IgD-negative memory B cell (primary cell): ENCODE measurements at regions not wholly inside any gene's neighbourhood (a gene's known extent, or its start where the extent isn't known, plus 50 kb on each side); places are given as distances from the start of the nearest gene placed in this dataset.
"Not testable (repeated sequence)": the region's sequence is repeated elsewhere in the genome, so short reads cannot be mapped to it uniquely, and the experiment has no call there.

Experiments
- H3K27ac Mint-ChIP-seq, 3 donors: one replicate each; pipeline ENCODE4 v1.8.0; 2020 to 2022; ENCODE audit warnings: mild to moderate bottlenecking in 3 of 3, mixed read lengths in 3 of 3, moderate library complexity in 1 of 3
- H3K27me3 Mint-ChIP-seq: one replicate; pipeline ENCODE4 v1.8.0; 2021; ENCODE audit warnings: mixed read lengths
- H3K36me3 Mint-ChIP-seq: one replicate; pipeline ENCODE4 v1.8.0; 2020; ENCODE audit warnings: mild to moderate bottlenecking, mixed read lengths
- H3K4me1 Mint-ChIP-seq, 3 donors: one replicate each; pipeline ENCODE4 v1.8.0; 2020 to 2022; ENCODE audit warnings: mixed read lengths in 3 of 3, mild to moderate bottlenecking in 1 of 3
- H3K4me3 Mint-ChIP-seq, 4 donors: one replicate each; pipeline ENCODE4 v1.8.0; 2020 to 2022; ENCODE audit warnings: mild to moderate bottlenecking in 4 of 4, mixed read lengths in 4 of 4, moderate library complexity in 3 of 4
- H3K9me3 Mint-ChIP-seq, 3 donors: one replicate each; pipeline ENCODE4 v1.8.0; 2020 to 2021; ENCODE audit warnings: mixed read lengths in 3 of 3, mild to moderate bottlenecking in 1 of 3

DNA sequence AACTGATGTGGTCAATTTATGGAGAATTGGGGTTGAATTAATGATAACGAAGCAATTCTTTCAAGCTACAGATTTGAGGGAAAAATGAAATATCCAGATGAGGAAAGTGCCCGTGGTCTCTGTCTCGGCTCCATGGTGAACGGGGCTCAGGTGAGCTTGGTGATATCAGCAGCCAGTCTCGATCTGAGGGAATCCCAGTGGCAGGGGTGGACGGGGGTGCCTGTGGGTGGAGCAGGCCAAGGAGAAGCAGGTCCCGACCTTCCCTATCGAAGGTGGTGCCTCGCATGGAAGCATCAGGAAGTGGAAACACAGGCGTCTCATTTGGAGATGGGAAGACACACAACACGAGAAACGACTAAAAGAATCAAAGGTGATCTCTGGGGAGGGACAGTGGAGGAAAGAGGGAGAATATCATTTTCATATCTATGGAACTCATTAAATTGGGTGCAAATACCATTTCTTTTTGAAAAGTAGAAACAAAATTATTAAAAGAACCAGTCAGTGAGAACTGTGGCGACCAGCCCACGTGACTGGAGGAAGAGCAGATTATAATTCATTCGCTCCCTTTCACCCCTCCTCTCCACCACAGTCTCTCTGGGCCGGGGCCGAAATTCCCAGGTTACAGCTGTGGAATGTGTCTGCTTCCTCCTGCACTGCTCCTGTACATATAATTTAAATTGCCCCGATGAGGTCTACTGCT lies 354.3 kb upstream of the SFSWAP start:
- Mint-ChIP-seq H3K9me3 (peaks cover 0 to 7% (median 5%) of the 10 kb centered on the region in 3 donors), H3K27ac (no peak overlapping the region), H3K27me3 (peaks cover 7% of the 10 kb centered on the region), H3K36me3 (peaks cover 2% of the 10 kb centered on the region), H3K4me1 (peaks cover 0 to 1% (median 0%) of the 10 kb centered on the region in 3 donors), H3K4me3 (no peak overlapping the region)

GRCh38 chr12:131357185-131357747 lies 353.6 kb upstream of the SFSWAP start:
- Mint-ChIP-seq H3K4me3 (no peak overlapping the region), H3K4me1 (peaks cover 0 to 1% (median 0%) of the 10 kb centered on the region in 3 donors), H3K27ac (no peak overlapping the region), H3K9me3 (peaks cover 0 to 7% (median 0%) of the 10 kb centered on the region in 3 donors), H3K27me3 (peaks cover 7% of the 10 kb centered on the region), H3K36me3 (peaks cover 1% of the 10 kb centered on the region)

DNA sequence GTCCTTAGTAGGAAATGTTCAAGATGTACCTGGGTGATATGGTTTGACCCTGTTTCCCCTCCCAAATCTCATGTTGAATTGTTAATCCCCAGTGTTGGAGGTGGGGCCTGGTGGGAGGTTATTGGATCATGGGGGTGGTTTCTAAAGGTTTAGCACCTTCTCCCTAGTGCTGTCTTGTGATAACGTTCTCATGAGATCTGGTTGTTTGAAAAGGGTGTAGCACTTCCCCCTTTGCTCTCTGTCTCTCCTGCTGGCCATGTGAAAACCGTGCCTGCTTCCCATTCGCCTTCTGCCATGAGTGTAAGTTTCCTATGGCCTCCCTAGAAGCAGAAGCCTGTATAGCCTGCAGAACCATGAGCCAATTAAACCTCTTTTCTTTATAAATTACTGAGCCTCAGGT lies 353.0 kb upstream of the SFSWAP start:
- Mint-ChIP-seq H3K27me3 (peaks cover 7% of the 10 kb centered on the region), H3K36me3 (peaks cover 1% of the 10 kb centered on the region), H3K27ac (no peak overlapping the region), H3K4me1 (peaks cover 0 to 1% (median 0%) of the 10 kb centered on the region in 3 donors), H3K4me3 (no peak overlapping the region), H3K9me3 (peaks cover 0 to 5% (median 0%) of the 10 kb centered on the region in 3 donors)

GRCh38 chr12:131362291-131363211 lies 348.3 kb upstream of the SFSWAP start:
- no peak overlapping the region for H3K4me3 Mint-ChIP-seq

DNA sequence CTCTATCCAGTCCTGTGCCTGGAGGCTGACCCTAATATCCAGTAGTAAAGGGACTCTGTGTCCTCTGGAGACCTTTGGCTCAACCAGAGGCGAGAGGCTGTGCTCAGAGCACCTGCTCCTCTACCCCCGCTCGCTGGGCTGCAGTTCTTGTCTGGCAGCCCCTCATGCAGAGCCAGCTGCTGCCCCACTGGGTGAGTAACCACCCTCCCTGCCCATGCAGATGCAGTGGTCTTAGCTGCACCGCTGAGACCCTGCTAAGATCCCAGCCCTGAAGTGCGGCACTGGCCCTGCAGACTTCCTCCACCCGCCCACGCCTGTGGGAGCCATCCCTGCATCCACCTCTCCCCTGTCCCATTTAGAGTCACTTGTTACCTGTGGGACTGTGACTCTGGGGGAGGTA lies 347.5 kb upstream of the SFSWAP start:
- H3K27ac Mint-ChIP-seq, result no peak overlapping the region
- H3K27me3 Mint-ChIP-seq, result peaks cover 7% of the 10 kb centered on the region
- H3K36me3 Mint-ChIP-seq, result no peaks in the 10 kb centered on the region
- H3K9me3 Mint-ChIP-seq, result peaks cover 0 to 6% (median 4%) of the 10 kb centered on the region in 3 donors
- no peaks in the 10 kb centered on the region for H3K4me1 Mint-ChIP-seq
- no peak overlapping the region for H3K4me3 Mint-ChIP-seq

More at GRCh38 chr12:131362291-131363211, 348.3 kb upstream of the SFSWAP start:
- H3K4me1 Mint-ChIP-seq, result no peaks in the 10 kb centered on the region
- peaks cover 8% of the 10 kb centered on the region for H3K27me3 Mint-ChIP-seq
- H3K9me3 Mint-ChIP-seq, result peaks cover 0 to 6% (median 4%) of the 10 kb centered on the region in 3 donors
- H3K36me3 Mint-ChIP-seq, result no peaks in the 10 kb centered on the region
- no peak overlapping the region for H3K27ac Mint-ChIP-seq

DNA sequence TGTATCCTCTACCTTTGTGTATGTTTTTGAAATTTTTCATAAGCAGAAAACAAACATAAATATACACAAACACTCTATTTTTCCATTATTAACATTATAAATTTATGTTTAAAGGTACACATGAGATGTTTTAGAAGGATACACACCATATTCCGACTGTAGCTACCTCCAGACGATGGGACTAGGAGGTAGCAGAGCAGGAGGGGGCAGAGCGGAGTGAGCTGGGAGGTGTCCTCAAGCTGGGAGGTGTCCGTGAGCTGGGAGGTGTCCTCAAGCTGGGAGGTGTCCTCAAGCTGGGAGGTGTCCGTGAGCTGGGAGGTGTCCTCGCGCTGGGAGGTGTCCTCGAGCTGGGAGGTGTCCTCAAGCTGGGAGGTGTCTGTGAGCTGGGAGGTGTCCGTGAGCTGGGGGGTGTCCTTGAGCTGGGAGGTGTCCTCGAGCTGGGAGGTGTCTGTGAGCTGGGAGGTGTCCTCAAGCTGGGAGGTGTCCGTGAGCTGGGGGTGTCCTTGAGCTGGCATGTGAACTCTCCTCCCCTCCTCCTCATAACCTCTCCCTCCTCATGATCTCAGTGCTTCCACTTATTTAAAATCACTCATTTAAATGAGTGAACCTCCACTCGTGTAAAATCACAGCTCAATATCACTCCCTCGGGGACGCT lies 346.9 kb upstream of the SFSWAP start:
- Mint-ChIP-seq H3K27ac (no peak overlapping the region), H3K27me3 (peaks cover 7% of the 10 kb centered on the region), H3K4me3 (no peak overlapping the region), H3K4me1 (no peaks in the 10 kb centered on the region), H3K9me3 (peaks cover 0 to 6% (median 4%) of the 10 kb centered on the region in 3 donors), H3K36me3 (no peaks in the 10 kb centered on the region)

DNA sequence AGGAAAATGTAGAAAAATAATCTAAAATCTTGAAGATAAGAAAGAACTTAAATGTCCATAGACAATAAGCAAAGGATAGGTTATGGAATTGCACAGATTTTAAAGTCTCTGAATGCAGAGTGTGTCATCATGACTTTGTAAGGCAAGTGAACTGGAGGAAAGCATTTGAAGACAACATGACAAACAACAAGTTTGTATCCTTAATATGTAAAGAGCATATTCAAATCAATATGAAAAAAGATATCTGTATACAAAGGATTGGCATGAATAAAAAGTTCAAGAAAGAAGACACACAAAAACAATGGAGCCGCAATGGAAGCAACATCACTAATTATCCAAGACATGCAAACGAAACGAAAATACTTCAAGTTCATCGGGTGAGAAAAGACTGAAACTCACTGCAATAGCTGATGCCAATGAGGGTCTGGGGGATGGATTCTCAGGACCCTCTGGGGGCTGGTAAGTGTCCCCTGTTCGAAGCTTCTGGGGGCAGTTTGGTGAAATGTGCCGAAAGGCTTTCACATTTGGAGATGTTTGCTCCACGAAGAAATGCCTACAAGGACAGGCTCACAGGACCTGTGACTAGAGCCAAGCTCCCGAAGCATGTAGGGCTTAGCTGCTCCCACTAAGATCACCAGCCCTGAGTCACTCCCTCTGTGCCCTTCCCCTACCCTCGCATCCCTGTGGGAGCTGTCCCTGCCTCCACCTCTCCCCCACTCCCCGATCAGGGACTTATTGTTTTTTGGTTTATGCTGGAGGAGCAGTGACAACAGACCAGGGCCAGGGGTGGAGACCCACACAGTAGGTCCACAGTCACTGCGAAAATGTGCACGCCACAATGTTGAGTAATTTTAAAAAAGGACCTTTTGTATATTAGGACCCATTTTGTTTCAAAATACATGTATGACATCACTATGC lies 345.7 kb upstream of the SFSWAP start:
- Mint-ChIP-seq H3K36me3 (peaks cover 1% of the 10 kb centered on the region), H3K27me3 (peaks cover 4% of the 10 kb centered on the region), H3K4me3 (no peak overlapping the region), H3K27ac (no peak overlapping the region), H3K4me1 (no peaks in the 10 kb centered on the region), H3K9me3 (peaks cover 0 to 4% (median 2%) of the 10 kb centered on the region in 3 donors)

GRCh38 chr12:131365821-131366260 lies 345.0 kb upstream of the SFSWAP start:
- no peaks in the 10 kb centered on the region for H3K4me1 Mint-ChIP-seq
- peaks cover 4% of the 10 kb centered on the region for H3K27me3 Mint-ChIP-seq
- H3K27ac Mint-ChIP-seq, result no peak overlapping the region
- H3K36me3 Mint-ChIP-seq, result peaks cover 1% of the 10 kb centered on the region
- no peak overlapping the region for H3K4me3 Mint-ChIP-seq
- peaks cover 0 to 4% (median 2%) of the 10 kb centered on the region in 3 donors for H3K9me3 Mint-ChIP-seq

DNA sequence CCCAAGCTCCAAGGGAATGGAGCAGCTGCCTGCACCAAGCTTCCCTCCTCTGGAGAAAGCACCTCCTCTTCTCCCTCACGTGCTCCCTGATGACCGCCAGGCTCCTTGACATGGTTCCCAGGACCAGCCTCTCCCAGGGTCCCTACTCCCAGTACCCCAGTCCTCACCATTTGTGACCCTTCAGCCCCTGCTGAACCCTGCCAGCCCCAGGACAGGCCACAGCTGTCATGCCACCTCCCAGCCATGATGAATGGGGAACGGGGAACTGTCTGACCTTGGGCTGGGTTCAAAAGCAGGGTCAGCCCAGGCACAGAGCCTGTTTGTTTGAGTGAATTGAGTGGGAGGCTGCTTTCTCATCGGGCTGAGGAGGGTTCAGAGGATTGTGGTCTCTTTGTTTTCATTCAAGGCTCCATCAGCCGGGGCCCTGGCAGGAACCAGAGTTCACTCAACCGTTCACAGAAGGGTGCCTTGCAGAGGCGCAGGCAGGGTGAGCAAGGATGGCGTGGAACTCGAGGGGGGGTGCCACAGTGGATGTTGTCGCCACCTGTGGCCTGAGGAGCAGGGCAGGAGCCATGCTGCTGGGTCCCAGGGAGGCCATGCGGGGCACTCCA lies 344.5 kb upstream of the SFSWAP start:
- Mint-ChIP-seq H3K36me3 (peaks cover 1% of the 10 kb centered on the region), H3K4me1 (no peaks in the 10 kb centered on the region), H3K9me3 (peaks cover 0 to 4% (median 2%) of the 10 kb centered on the region in 3 donors), H3K27ac (no peak overlapping the region), H3K27me3 (peaks cover 4% of the 10 kb centered on the region), H3K4me3 (no peak overlapping the region)

GRCh38 chr12:131367067-131367982 lies 343.6 kb upstream of the SFSWAP start:
- H3K4me3 Mint-ChIP-seq, H3K4me1 Mint-ChIP-seq, H3K9me3 Mint-ChIP-seq, H3K27ac Mint-ChIP-seq, H3K27me3 Mint-ChIP-seq, H3K36me3 Mint-ChIP-seq: not testable (repeated sequence)

DNA sequence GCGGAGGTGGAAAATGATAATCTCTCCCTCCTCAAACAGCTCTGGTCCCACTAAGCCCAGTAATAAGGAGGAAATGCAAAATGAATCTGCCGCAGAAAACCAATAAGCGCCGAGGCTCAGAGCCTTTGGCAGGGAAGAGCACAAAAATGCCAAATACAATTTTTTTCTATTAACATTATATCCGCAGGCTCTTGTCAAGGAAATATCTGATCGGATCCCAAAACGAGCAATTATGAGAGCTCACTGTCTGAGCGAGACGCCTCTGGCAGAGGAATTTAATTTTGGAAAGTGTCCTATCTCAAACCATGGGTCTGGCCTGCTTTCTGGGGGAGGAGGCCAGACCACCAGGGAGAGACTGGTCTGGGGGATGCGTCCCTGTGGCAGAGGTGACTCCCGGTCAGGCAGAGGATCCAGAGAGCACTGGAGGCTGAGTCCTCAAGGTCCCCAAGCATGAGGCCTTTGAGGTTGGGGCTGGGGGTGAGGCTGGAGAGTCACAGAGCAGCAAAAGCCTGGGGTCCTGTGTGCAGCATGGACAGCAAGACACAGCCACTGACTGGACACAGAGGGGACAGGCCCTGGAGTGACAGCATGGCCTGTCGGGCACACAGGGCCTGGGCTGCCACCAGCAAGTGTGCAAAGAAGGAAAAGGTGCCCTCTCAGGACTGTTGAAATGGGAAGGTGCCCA lies 342.8 kb upstream of the SFSWAP start:
- no peak overlapping the region for H3K27ac Mint-ChIP-seq
- peaks cover 4% of the 10 kb centered on the region for H3K27me3 Mint-ChIP-seq
- H3K4me1 Mint-ChIP-seq, result no peaks in the 10 kb centered on the region
- peaks cover 0 to 4% (median 0%) of the 10 kb centered on the region in 3 donors for H3K9me3 Mint-ChIP-seq
- peaks cover 1% of the 10 kb centered on the region for H3K36me3 Mint-ChIP-seq
- no peak overlapping the region for H3K4me3 Mint-ChIP-seq

DNA sequence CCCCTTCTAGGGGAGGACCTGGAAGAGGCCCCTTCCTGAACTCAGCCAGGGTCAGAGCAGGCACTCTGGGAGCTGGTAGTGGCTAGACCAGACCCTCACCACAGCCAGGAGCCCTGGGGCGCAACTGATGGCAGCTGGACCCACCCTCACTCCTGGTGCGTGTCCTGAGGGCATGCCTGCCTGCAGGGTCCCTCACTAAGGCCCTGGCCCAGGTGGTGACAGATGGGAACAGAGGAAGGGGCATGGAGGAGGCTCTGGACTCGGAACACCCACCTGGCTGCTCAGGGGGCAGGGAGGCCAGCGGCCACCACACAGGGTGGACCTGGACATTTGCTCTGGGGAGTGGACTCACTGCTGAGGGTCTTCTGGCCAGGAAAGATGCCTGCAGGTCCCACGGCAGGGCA lies 342.2 kb upstream of the SFSWAP start:
- H3K9me3 Mint-ChIP-seq, result peaks cover 0 to 4% (median 0%) of the 10 kb centered on the region in 3 donors
- peaks cover 4% of the 10 kb centered on the region for H3K27me3 Mint-ChIP-seq
- H3K4me1 Mint-ChIP-seq, result no peaks in the 10 kb centered on the region
- no peak overlapping the region for H3K27ac Mint-ChIP-seq
- peaks cover 1% of the 10 kb centered on the region for H3K36me3 Mint-ChIP-seq
- no peak overlapping the region for H3K4me3 Mint-ChIP-seq
